ENCODE measurements at regions not wholly inside any gene's neighbourhood (a gene's known extent, or its start where the extent isn't known, plus 50 kb on each side); places are given as distances from the start of the nearest gene placed in this dataset.

DNA sequence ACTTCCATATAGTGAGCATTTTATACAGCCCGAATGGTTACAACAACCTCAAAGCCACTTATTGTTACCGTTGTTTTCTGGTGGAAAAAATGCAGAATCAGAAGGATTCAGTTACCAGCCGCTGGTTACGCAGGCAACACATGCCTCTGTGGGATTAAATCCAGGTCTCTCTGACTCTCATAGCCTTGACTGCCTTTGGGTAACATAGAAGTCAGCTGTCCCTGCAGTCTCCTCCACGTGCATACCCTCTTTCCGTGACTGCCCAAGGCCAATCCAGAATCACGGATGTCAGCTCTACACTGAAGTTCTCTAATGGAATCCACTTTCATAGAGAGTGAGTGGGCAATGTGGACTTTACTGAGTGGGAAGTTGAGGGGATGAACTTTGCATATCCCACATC lies 189.5 kb upstream of the DNAJC19 start:
- no peak for TF ChIP-seq EZH2 (IDR thresholded peaks at IDR 0.05; ENCODE audit: low read length, unreplicated experiment)
- TF ChIP-seq, protein P1, sequence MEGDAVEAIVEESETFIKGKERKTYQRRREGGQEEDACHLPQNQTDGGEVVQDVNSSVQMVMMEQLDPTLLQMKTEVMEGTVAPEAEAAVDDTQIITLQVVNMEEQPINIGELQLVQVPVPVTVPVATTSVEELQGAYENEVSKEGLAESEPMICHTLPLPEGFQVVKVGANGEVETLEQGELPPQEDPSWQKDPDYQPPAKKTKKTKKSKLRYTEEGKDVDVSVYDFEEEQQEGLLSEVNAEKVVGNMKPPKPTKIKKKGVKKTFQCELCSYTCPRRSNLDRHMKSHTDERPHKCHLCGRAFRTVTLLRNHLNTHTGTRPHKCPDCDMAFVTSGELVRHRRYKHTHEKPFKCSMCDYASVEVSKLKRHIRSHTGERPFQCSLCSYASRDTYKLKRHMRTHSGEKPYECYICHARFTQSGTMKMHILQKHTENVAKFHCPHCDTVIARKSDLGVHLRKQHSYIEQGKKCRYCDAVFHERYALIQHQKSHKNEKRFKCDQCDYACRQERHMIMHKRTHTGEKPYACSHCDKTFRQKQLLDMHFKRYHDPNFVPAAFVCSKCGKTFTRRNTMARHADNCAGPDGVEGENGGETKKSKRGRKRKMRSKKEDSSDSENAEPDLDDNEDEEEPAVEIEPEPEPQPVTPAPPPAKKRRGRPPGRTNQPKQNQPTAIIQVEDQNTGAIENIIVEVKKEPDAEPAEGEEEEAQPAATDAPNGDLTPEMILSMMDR (conservative IDR thresholded peaks at IDR 0.05; ENCODE audit: low read depth, low read length) = no peak
- no peak for TF ChIP-seq EZH2phosphoT487 (IDR thresholded peaks at IDR 0.05; ENCODE audit: borderline replicate concordance, low read length)
